ENCODE measurements at regions not wholly inside any gene's neighbourhood (a gene's known extent, or its start where the extent isn't known, plus 50 kb on each side); places are given as distances from the start of the nearest gene placed in this dataset.

DNA sequence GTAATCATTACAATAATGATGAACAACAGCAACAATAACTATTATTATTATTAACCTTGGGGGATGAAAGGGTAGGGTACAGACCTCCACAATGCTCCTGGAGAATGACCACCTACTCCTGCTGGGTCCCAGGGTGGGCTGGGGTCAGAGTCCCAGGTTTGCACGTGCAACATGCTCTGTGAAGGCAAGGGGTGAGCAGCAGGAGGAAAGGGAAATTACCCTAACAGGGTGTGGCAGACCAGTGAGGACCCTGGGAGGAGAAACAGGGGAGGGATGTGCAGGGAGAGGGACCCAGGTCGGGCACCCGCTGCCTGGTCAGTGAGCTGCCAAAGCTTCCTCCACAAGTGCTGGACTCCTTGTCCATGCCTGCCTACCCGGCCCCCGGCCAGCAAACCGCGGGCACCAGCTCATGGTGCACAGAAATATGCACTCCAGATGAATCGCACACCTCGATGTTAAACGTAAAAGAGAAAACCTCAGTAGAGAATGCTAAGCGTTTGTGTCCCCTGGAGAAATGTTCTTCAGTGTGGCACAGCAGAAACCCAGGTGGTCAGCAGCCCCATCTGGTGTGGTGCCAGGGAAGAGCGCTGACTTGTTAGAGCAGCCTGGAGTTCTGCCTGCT, 767.1 kb downstream of the KCNJ18 start:
- TF ChIP-seq, protein P1, sequence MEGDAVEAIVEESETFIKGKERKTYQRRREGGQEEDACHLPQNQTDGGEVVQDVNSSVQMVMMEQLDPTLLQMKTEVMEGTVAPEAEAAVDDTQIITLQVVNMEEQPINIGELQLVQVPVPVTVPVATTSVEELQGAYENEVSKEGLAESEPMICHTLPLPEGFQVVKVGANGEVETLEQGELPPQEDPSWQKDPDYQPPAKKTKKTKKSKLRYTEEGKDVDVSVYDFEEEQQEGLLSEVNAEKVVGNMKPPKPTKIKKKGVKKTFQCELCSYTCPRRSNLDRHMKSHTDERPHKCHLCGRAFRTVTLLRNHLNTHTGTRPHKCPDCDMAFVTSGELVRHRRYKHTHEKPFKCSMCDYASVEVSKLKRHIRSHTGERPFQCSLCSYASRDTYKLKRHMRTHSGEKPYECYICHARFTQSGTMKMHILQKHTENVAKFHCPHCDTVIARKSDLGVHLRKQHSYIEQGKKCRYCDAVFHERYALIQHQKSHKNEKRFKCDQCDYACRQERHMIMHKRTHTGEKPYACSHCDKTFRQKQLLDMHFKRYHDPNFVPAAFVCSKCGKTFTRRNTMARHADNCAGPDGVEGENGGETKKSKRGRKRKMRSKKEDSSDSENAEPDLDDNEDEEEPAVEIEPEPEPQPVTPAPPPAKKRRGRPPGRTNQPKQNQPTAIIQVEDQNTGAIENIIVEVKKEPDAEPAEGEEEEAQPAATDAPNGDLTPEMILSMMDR (IDR thresholded peaks at IDR 0.05) = no peak
- no peak for TF ChIP-seq POLR2A (IDR thresholded peaks at IDR 0.05)

Measured in esophagus squamous epithelium (tissue), 4 donors.